NCI-H2171 (cell line): ENCODE measurements at regions not wholly inside any gene's neighbourhood (a gene's known extent, or its start where the extent isn't known, plus 50 kb on each side); places are given as distances from the start of the nearest gene placed in this dataset.
"Not testable (repeated sequence)": the region's sequence is repeated elsewhere in the genome, so short reads cannot be mapped to it uniquely, and the experiment has no call there.

Experiments used
- DNase-seq: peaks from one replicate; lab custom pipeline; 2025; lab: John Stamatoyannopoulos, UW

DNA sequence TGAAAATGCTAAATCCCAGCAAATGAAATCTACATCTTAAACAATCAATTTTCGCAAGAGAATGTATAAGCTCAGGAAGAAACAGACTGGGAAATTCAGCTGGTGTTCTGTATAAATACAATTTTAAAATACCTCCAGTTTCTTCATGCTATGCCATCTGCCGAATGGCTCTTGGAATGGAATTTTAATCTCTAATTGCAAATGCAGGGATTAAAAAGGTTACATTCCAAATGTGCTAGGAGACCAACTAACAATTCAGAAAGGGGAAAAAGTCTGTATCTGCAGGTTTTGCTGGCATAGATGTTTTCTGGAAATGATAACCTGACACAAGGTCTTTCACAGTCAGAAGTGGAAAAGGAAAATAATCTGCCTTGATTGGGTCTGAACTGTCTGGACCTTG lies 379.7 kb downstream of the MAT2B start:
- no peak for DNase-seq

DNA sequence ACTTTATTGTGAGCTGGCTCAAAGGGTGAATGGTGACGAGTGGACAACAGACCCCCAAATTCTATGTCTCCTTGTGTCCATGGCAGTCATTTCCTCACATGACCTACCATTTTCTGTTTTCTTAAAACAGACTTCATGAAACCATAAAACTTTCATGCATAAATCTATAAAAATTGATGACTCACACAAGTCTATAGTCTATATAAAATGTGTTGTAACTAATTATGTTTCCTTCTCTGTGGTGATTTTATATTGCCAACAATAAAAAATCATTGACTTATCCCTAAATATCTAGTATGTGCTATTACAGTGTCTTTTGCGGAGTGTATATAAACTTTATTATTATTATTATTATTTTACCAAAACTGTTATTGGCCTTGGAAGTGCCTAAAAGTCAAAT lies 382.4 kb downstream of the MAT2B start:
- no peak for DNase-seq

DNA sequence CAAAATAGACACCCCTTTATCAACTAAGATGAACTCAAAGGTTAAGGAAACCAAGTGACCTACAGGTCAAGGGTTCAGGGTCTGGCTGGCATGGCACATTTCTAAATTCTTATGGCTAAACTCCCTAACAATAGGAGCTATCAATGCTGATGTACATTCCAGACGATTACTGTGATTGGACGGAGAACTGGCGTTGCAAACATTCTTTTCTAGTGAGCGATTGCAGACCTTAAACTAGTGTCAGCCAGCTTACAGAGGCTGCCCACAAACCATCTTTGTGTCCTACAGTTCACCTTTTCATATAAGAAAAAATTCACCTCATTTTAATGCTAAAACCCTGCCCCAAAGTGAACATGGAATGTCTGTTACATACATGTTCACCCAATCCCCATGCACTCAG lies 382.9 kb downstream of the MAT2B start:
- no peak for DNase-seq

DNA sequence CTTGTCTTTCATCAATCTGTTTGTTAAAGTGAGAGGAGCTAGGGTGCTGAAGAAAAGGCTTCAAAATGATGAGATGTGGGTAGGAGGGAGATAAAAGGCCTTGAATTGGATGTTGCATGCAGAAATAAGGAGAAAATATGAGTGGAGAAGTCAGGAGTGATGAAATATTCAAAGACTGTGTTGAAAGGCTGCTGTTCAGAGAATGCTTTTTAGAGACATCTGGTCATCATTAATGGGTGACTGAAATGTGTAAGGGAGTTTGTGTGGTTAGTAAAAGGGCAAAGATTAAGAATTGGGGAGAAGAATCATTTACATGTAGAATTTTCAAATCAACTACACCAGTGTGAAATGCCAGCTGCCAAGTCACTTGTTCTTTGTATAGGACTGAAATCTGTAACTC lies 383.9 kb downstream of the MAT2B start:
- DNase-seq: no peak

DNA sequence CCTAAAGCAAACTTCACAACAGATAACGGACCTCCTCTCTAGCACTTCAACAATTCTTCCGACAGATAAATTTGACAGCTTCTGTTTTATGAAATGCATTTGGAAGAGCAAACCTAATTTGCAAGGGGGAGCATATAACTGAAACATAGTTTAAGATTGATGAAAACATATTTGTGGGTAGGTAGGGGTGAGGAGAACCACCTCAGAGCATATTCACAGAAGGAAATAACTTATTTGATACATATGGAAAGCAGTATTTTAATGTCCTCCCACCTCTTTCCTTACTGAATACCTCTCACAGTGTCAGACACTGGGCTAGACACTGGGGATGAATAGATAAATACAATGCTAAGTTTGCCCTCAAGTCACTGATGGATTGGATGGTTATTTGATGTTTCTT lies 384.8 kb downstream of the MAT2B start:
- no peak for DNase-seq

DNA sequence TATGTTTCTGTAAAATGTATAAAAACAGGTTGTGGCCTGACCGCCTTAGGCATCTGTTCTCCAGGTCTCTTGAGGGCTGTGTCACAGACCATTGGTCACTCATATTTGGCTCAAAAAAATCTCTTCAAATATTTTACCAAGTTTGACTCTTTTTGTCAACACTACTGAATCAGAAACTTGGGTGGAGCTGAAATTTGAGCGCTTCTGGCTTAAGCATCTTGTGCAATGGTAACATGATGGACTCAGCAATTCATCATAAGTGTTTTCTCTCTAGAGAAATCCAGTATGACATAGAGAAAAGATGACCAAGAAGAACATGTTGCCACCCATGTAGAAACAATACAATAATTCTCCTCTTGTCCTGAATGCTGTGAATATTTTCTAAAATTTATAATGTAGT lies 387.9 kb downstream of the MAT2B start:
- DNase-seq: no peak

DNA sequence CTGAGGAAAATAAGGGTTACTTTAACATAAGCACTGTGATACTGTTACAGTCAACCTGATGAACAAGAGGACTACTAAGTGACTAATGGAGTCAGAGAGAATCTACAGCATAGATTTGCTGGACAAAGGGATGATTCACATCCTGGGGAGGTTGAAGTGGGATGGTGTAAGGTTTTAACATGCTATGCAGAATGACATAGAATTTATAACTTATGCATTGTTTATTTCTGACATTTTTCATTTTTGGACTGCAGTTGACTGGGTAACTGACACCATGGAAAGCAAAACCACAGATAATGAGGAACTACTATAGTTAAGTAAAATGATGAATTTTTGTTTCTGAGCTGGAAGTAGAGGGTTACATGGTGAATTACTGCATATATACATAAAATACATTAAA lies 389.2 kb downstream of the MAT2B start:
- no peak for DNase-seq

DNA sequence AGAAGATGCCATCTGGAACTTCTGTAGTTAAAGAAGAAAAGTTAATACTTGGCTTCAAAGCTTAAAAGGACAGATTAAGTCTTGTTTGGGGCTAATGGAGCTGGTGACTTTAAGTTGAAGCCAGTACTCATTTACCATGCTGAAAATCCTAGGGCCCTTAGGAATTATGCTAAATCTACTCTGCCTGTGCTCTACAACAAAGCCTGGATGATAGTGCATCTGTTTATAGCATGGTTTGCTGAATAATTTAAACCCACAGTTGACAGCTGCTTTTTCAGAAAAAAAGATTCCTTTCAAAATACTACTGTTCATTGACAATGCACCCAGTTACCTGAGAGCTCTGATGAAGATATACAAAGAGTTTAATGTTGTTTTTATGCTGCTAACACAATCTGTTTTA lies 393.5 kb downstream of the MAT2B start:
- DNase-seq: no peak

DNA sequence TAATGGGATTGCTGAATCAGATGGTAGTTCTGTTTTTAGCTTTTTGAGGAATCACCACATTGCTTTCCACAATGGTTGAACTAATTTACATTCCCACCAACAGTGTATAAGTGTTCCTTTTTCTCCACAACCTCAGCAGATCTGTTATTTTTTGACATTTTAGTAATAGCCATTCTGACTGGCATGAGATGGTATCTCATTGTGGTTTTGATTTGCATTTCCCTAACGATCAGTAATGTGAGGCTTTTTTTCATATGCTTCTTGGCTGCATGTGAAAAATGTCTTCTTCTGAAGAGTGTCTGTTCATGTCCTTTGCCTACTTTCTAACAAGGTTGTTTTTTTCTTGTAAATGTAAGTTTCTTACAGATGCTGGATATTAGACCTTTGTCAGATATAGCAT lies 402.4 kb downstream of the MAT2B start:
- DNase-seq: not testable (repeated sequence)

DNA sequence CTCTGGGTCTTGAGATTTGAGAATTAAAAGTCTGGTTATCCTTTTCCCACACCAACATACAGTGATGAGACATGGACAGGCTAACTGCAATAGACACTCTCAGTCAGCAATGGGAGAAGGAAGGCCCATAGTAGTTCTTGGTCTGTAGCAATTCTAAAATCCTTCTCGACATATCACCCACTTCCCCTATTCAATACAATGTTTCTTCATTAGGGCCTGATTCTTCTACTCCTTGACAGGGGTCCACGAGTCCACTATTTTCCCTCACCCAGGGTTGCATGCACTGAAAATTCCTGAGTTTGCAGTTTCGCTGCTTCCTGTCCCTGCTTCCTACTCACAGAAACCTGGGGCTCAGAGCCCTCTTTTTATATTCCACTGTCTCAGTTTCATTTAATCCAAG lies 402.8 kb downstream of the MAT2B start:
- DNase-seq: no peak

DNA sequence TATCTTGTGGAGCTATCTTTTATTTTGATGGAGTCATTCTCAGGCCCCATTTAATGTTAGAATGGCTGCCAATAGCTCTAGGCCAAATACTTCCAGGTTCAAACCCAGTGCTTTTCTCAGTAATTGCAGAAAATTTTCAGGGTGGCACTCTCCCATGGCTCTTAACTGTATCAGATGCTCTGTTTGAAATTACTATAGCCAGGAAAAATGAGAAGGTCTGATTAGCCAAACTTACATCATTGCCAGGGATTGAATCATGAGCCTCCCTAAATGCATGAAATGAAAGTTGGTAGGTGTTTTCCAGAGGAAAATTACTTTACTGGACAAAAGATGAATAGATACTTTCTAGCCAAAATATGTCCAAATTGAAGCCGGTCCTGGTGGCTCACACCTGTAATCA lies 404.8 kb downstream of the MAT2B start:
- DNase-seq: no peak

DNA sequence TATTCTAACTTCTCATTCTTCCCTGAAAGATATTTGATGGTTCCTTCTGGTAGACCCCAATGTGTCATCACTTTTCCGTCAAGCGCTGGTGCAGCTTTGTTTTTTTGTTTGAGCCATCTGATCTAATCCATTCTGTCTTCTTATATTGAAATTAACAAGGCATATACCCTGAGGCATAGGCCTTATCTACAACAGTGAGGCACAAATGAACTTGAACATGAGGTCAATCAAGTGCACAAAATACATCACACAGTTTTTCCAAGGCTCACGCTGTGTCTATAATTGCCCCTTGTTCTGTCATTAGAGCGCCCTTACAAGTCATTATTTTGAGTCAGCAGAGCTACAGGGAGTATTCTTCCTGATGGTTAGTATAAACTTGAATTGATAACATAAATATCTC lies 406.6 kb downstream of the MAT2B start:
- no peak for DNase-seq

DNA sequence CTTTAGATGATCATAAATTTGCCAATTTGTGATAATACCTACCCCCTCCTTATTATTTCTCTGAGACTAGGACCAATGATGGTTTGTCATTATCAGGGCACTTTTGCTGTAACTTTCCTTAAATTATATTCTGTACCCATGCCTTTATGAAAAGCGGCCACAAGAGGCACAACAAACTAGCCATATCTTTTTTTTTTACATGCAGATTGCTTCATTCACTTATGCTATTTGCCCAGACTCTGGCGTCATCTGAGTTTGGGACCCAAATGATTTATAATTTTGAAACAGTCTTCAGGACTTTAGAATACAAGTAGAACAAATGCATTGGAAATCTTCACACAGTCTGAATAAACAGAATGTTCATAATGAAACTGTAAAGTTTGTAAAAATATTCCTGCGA lies 408.1 kb downstream of the MAT2B start:
- no peak for DNase-seq

DNA sequence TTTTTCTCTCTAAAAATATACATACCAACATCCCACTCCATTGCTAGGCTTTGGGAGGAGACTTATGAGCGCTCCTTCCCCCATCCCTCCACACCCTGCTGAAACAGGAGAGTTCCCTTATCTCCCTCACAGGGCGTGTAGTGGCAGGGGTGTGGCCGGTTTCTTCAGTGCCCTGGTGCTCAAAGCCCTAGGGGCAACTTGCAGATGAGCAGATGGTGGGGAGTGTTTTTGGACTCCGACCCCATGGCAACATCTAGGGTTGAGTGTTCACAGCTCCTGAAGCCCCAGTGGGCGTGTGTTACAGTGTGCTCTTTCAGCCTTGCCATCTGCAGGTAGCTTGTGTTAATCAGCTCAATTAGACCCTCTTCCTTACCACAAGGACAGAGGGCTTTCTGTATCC lies 409.5 kb downstream of the MAT2B start:
- peak; percentile 82 for DNase-seq

DNA sequence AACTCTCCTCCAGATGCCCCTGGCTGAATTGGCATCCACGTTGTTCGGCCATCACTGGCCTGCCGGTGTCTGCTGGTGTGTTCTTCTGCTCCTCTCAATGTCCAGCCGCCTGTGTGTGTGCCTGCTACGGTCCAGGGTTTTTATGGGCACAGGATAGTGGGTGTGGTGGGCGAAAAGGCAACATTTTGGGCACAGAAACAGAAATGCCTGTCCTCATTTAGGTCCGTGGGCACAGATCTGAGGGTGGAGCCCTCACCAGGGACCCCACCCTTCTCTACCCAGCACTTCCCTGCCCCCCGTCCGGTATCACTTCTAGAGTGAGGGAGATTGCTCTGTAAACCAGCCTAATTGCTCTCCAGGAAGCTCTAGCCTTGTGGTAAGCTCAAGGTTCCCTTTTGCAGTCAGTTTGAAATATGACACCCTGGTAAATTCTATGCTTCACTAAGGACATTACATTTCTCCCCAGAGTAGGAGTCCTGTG lies 410.1 kb downstream of the MAT2B start:
- peak; percentile 56 for DNase-seq

DNA sequence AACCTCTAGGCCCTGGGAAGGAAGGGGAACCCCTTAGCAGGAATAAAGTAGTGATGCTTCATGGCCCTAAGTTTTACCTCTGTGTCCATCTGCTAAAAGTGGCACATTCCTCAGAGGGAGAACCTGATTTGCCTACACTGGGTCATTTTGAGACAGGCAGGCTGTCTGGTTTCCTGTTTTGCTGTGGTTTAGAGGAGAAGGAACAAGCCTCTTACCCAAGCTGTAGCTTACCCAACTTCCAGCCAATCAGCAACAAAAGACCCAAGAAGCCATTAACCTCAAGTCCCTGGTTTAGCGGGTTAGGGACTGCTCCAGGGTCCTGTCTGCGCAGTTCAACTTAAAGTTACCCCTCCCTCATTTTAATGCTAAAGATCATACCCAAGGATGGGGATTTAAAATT lies 411.0 kb downstream of the MAT2B start:
- DNase-seq: no peak

DNA sequence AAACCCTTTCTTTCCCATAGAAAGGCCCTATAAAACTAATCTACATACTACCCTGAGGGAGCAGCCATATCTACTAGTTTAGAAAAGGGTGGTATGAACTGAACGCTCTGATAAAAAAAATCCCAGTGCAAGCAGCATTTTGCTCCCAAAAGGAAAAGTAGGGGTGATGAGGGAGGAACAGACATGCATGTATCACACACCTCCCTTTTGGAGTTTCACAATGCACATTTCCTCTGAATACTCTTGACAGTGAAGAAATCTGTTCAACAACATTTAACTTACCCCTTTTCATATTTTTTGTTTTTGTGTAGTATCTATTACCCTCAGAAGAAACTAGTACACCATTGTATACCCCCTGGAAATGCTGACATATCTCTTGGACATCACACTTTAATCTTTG lies 411.4 kb downstream of the MAT2B start:
- no peak for DNase-seq

DNA sequence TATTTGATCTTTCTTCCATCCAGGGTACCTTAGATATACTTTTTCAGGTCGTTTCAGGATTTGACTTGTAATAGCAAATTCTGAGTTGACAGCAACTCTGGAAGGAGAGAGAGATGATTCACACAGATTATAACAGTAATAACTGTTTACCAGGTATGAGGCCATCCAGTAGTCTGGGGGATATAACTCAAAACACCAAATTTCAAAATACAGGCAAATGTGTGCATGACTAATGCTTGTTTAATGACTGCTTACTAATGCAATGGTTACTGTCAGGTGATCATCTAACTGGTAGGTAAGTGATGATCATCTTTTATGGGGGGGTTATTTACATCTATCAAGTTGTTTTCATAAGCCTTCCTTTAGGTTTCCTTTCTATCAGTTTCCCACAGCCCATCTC lies 412.3 kb downstream of the MAT2B start:
- DNase-seq: no peak

DNA sequence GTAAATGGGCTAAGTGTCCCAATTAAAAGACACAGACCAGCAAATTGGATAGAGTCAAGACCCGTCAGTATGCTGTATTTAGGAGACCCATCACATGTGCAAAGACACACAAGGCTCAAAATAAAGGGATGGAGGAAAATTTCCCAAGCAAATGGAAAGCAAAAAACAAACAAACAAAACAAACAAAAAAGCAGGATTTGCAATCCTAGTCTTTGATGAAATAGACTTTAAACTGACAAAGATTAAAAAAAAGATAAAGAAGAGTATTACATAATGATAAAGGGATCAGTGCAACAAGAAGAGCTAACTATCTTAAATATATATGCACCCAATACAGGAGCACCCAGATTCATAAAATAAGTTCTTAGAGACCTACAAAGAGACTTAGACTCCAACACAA lies 429.6 kb downstream of the MAT2B start:
- DNase-seq: not testable (repeated sequence)

DNA sequence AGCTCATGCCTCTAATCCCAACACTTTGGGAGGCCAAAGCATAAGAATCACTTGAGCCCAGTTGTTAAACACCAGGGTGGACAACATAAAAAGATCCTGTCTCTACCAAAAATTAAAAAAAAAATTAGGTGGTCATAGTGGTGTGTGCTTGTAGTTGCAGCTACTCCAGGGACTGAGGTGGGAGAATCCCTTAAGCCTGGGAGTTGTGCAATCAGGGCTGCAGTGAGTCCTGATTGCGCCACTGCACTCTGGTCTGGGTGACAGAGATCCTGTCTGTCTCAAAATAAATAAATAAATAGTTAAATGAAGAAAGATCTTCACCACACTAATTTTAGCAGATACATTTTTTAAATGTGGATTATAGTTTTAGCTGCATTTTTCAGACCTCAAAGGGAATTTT lies 433.2 kb downstream of the MAT2B start:
- DNase-seq: no peak

DNA sequence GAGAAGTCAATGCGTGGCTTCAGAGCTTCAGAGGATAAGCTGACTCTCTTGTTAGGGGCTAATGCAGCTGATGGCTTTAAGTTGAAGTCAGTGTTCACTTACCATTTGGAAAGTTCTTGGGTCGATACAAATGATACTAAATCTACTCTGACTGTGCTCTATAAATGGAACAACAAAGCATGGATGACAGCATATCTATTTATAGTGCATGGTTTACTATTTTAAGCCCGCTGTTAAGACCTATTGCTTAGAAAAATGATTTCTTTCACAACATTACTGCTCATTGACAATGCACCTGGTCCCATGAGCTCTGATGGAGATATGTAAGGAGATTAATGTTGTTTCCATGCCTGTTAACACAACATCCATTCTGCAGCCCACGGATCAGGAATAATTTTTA lies 435.7 kb downstream of the MAT2B start:
- no peak for DNase-seq

DNA sequence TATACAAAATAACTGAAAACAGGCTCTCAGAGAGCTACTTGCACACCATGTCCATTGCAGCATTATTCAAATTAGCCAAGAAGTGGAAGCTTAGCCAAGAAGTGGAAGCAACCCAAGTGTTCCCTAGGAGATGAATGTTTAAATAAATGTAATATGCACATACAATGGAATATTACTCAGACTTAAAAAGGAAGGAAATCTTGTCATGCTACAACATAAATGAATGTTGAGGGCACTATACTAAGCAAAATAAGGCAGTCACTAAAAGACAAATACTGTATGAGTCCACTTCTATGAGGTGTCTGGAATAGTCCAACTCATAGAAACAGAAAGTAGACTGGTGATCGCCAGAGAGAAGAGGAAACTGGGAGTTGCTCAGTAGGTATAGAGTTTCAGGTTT lies 438.1 kb downstream of the MAT2B start:
- no peak for DNase-seq

DNA sequence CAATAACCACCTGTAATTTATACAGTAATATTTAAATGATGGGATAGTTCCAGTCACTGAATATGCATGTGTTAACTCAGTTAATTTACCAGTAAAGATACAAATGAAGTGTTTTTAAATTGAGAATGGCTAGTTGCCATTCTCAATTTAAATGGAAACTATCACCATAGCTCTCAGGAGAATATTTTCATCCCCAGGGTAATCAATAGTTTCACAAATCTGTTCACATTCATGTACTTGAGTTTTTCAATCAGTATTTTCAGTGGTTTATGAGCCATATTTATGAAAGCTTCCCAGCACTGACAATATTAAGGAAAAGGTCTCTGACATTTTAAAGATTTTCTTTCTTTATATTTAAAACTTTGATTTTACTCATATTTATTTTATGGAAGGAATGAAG lies 439.3 kb downstream of the MAT2B start:
- DNase-seq: no peak

DNA sequence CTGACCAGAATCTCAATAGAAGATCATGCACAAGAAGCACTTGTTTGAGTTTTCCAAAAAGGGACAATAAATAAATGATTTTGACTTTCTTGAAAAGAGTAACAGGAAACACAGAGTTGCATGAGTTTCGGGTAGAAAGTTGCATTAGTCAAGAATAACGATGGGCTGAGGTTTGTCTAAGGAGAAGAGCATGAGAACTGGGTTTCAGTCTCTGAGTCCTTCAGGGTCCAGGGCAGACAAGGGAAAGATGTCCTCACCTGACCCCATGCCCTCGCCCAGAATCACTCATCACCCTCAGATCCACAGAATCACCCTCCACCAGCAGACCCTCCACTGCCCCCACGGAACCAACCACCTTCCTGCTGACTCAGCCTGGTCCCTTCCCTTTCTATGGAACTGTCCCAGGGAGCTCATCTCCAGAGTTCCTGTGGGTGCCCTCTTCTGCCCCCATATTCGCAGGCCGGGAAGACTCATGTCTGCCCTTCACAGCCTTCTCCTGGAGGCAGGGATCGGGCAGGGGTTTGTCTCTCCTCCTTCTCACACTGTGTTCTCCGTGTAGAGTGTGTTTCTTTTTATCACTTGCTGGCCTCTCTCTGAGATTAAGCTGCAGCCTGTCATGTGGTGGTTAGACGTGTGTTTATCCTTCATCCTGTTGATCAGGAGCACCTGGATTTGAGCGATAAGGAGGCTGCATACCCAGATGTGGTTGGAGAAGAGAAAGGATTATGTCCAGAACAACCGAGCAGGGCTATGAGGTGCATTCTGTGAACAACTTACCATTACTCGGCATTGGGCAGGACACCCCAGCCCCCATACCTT lies 442.6 kb downstream of the MAT2B start:
- DNase-seq: no peak
